MM.1S (cell line): ENCODE measurements at regions not wholly inside any gene's neighbourhood (a gene's known extent, or its start where the extent isn't known, plus 50 kb on each side); places are given as distances from the start of the nearest gene placed in this dataset.

Experiments
- EZH2phosphoT487 ChIP-seq: fragments of 300-600 bp; sonication (generic); IDR thresholded peaks from 2 replicates; pipeline ENCODE4 v1.6.1; 2018; ENCODE audit warnings: antibody characterized with exemption, low read length
- TF ChIP-seq, protein P1 (sequence below): fragments of 300-600 bp; sonication (generic); IDR thresholded peaks from 2 replicates; pipeline ENCODE4 v1.5.1; 2016; ENCODE audit warnings: antibody characterized with exemption, low read length, mixed read lengths

DNA sequence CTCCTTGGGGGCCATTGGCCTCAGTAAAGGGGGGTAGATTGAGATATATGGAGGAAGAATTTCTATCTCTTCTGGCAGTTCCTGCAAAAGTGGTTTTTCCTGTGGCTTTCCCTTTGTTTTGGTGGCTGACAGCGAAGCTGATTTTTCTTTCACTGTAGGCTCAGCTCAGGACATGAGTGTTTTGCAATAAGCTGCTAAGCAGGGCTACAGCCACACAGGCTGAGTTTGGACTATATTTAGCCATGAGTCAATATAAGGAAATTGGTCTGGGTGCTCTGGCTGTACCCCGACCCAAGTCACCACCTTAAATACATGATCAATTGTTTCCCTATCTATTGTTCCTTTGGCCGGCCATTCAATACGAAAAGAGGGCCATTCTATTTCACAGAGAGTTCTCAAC lies 212.7 kb upstream of the KCND2 start:
- TF ChIP-seq, protein P1, sequence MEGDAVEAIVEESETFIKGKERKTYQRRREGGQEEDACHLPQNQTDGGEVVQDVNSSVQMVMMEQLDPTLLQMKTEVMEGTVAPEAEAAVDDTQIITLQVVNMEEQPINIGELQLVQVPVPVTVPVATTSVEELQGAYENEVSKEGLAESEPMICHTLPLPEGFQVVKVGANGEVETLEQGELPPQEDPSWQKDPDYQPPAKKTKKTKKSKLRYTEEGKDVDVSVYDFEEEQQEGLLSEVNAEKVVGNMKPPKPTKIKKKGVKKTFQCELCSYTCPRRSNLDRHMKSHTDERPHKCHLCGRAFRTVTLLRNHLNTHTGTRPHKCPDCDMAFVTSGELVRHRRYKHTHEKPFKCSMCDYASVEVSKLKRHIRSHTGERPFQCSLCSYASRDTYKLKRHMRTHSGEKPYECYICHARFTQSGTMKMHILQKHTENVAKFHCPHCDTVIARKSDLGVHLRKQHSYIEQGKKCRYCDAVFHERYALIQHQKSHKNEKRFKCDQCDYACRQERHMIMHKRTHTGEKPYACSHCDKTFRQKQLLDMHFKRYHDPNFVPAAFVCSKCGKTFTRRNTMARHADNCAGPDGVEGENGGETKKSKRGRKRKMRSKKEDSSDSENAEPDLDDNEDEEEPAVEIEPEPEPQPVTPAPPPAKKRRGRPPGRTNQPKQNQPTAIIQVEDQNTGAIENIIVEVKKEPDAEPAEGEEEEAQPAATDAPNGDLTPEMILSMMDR, result no peak
- no peak for TF ChIP-seq EZH2phosphoT487
